Heart right ventricle (tissue), 16 donors: ENCODE measurements at regions not wholly inside any gene's neighbourhood (a gene's known extent, or its start where the extent isn't known, plus 50 kb on each side); places are given as distances from the start of the nearest gene placed in this dataset.
A peak's percentile ranks its signal among the peaks of the same experiment; 100 is the strongest.

ENCODE experiments used
- ATAC-seq, 8 donors: fragments of 200-7000 bp; cut with Tn5 transposase; one replicate each; pipeline ENCODE4 v1.9.1; 2020; ENCODE audit warnings: mild to moderate bottlenecking in 8 of 8, moderate library complexity in 8 of 8, moderate number of reproducible peaks in 1 of 8
- DNase-seq, 2 donors: peaks; one replicate each; pipeline ENCODE4 v3.0.0-alpha.2; 2020
- H3K27ac ChIP-seq, 10 donors: fragments of 200-600 bp; sonication (generic) in 2 of 10; one replicate each; pipeline versions ENCODE4 v1.5.0 to v1.8.0; 2020 to 2022; ENCODE audit warnings: mild to moderate bottlenecking in 3 of 10
- H3K27me3 ChIP-seq, 7 donors: fragments of 200-600 bp; one replicate each; pipeline ENCODE4 v1.8.0; 2021 to 2022; ENCODE audit warnings: mild to moderate bottlenecking in 2 of 7
- H3K36me3 ChIP-seq, 9 donors: fragments of 200-600 bp; sonication (generic) in 1 of 9; one replicate each; pipeline versions ENCODE4 v1.5.0 to v1.8.0; 2020 to 2022; ENCODE audit warnings: mild to moderate bottlenecking in 2 of 9
- H3K4me1 ChIP-seq, 9 donors: fragments of 200-600 bp; sonication (generic) in 1 of 9; one replicate each; pipeline versions ENCODE4 v1.5.0 to v1.8.0; 2020 to 2022; ENCODE audit warnings: mild to moderate bottlenecking in 4 of 9
- H3K4me3 ChIP-seq, 10 donors: fragments of 200-600 bp; sonication (generic) in 2 of 10; one replicate each; pipeline versions ENCODE4 v1.5.0 to v1.8.0; 2020 to 2022; ENCODE audit warnings: mild to moderate bottlenecking in 7 of 10, moderate library complexity in 2 of 10
- H3K9me3 ChIP-seq, 11 donors: fragments of 200-600 bp in 10 of 11; sonication (generic) in 2 of 11; one replicate each; pipeline versions ENCODE4 v1.5.0 to v1.8.0; 2013 to 2022; ENCODE audit warnings: mild to moderate bottlenecking in 2 of 11, control low read depth in 1 of 11, moderate library complexity in 1 of 11
- CTCF ChIP-seq, 9 donors: fragments of 200-600 bp; sonication (generic) in 2 of 9; IDR thresholded peaks; one replicate each; pipeline versions ENCODE4 v1.5.0 to v1.8.0; 2021 to 2022; ENCODE audit warnings: antibody characterized with exemption in 9 of 9, mild to moderate bottlenecking in 5 of 9, moderate library complexity in 1 of 9
- WGBS, 2 donors: extraction: QIAGEN DNeasy Blood & Tissue Kit; methylation state at CpG; one replicate each; pipeline ENCODE4 v1.1.7; 2013; ENCODE audit warnings: inconsistent platforms in 1 of 2; 5-methylcytosine and 5-hydroxymethylcytosine counted together
- intact Hi-C, 10 donors: fragments of 100-400 bp; cut with DNase I; formaldehyde crosslinking; loops; one replicate each; pipeline versions ENCODE4 v1.11.1 to v1.14.2; 2022
- donor health status: Arrhythmogenic right ventricular cardiomyopathy.
- donor health status: ischemic (EF 13 %, LVEDD 7.1; RV severe dilation, severe dysfunction).
- donor health status: healthy with polysubstance abuse.
- donor health status: DM: no; HTN: yes; CAD: no.
- donor health status: DM: no; HTN: no; CAD: no.
- donor health status: ischemic (EF 25% LVEDD 6.9; RV normal size, moderate dysfunction).
- donor health status: ischemic (EF 25% LVEDD 5.7; RV mildly dilated, moderate dysfunction).
- donor health status: healthy.
- donor health status: DM: yes; HTN: yes; CAD: no.
- donor health status: Ischemic cardiomyopathy.
- donor health status: ischemic (EF 35%, LVEDD 5.7; RV mildly dilated, moderate dysfunction).
- donor health status: nonischemic (EF 11% LVEDD 7.7; RV severe dilation, severe dysfunction).
- donor health status: DM: yes; HTN: yes; CAD: no.
- donor health status: PGD.
- donor health status: ischemic (EF 29% LVEDD 5.4; RV normal size, mild dysfunction).
- donor health status: nonischemic (EF 23%, LVEDD 6.1; RV moderate dilation, normal function).

- TF ChIP-seq CTCF (IDR thresholded peaks at IDR 0.05): no peak
- Histone ChIP-seq H3K36me3 (no peaks in the 10 kb centered on the region), H3K4me3 (no peak overlapping the region), H3K9me3 (no peaks in the 10 kb centered on the region), H3K27ac (peak overlapping the region in 2 of 10 donors; percentile 7 to 12), H3K27me3 (peaks cover 0 to 30% (median 9%) of the 10 kb centered on the region in 7 donors), H3K4me1 (peaks cover 0 to 12% (median 10%) of the 10 kb centered on the region in 9 donors)
- ATAC-seq (no peak), DNase-seq (no peak)
- 65 to 69% methylated on average over 7 of the region's 7 CpGs for WGBS, 2 donors
- intact Hi-C loops: loop anchor here in 1 of 10 donors (10.0 kb wide), 1 partner anchor 136 kb away; no protein-coding TSS in a partner anchor
These were observed 100.7 kb downstream of the IER5 start for GRCh38 chr1:181189245-181189644.

GRCh38 chr1:181189691-181190363, 101.3 kb downstream of the IER5 start:
- DNase-seq (peak; percentile 36 to 77), ATAC-seq (peak; percentile 89 to 93 (median 92))
- peak; percentile 86 to 97 (median 95) for TF ChIP-seq CTCF (IDR thresholded peaks at IDR 0.05)
- intact Hi-C loops: loop anchor here in 9 of 10 donors (1.0 to 10.0 kb wide), 6 partner anchors 135 to 236 kb away; no protein-coding TSS in a partner anchor
- Histone ChIP-seq H3K4me1 (peaks cover 0 to 12% (median 10%) of the 10 kb centered on the region in 9 donors), H3K36me3 (no peaks in the 10 kb centered on the region), H3K4me3 (peak overlapping the region in 8 of 10 donors; percentile 18 to 46 (median 34)), H3K9me3 (peaks cover 0 to 4% (median 0%) of the 10 kb centered on the region in 11 donors), H3K27ac (peak overlapping the region in 2 of 10 donors; percentile 7 to 12), H3K27me3 (peaks cover 0 to 30% (median 9%) of the 10 kb centered on the region in 7 donors)
- 6% methylated on average over 40 of the region's 40 CpGs for WGBS, 2 donors

- intact Hi-C loops: loop anchor here in 9 of 10 donors (1.0 to 2.0 kb wide), 5 partner anchors 233 to 236 kb away; no protein-coding TSS in a partner anchor
These were observed 102.0 kb downstream of the IER5 start for GRCh38 chr1:181190364-181191035.

More at GRCh38 chr1:181190364-181191035, 102.0 kb downstream of the IER5 start:
- Histone ChIP-seq H3K27ac (no peak overlapping the region), H3K36me3 (no peaks in the 10 kb centered on the region), H3K4me1 (peaks cover 0 to 12% (median 10%) of the 10 kb centered on the region in 9 donors), H3K4me3 (peak overlapping the region in 8 of 10 donors; percentile 18 to 46 (median 34)), H3K27me3 (peaks cover 0 to 30% (median 9%) of the 10 kb centered on the region in 7 donors), H3K9me3 (peaks cover 0 to 6% (median 0%) of the 10 kb centered on the region in 11 donors)
- ATAC-seq (peak in 5 of 8 donors; percentile 5 to 55 (median 37)), DNase-seq (no peak)
- TF ChIP-seq CTCF (IDR thresholded peaks at IDR 0.05): peak in 1 of 9 donors; percentile 10
- 62 to 64% methylated on average over 18 of the region's 18 CpGs for WGBS, 2 donors
